Osteocyte (in vitro differentiated cells): ENCODE measurements at regions not wholly inside any gene's neighbourhood (a gene's known extent, or its start where the extent isn't known, plus 50 kb on each side); places are given as distances from the start of the nearest gene placed in this dataset.

Source experiments
- DNase-seq: peaks from one replicate; pipeline ENCODE4 v3.0.0; 2021; ENCODE audit warnings: mixed read lengths; ENCODE audit not compliant: unreplicated experiment; ENCODE audit errors: extremely low spot score
- H3K27ac Mint-ChIP-seq: one replicate; pipeline ENCODE4 v1.8.0; 2021; ENCODE audit warnings: mild to moderate bottlenecking, mixed read lengths; ENCODE audit not compliant: unreplicated experiment
- H3K27me3 Mint-ChIP-seq: one replicate; pipeline ENCODE4 v1.8.0; 2021; ENCODE audit warnings: mixed read lengths; ENCODE audit not compliant: unreplicated experiment
- H3K36me3 Mint-ChIP-seq: one replicate; pipeline ENCODE4 v1.8.0; 2021; ENCODE audit warnings: mixed read lengths; ENCODE audit not compliant: unreplicated experiment
- H3K4me1 Mint-ChIP-seq: one replicate; pipeline ENCODE4 v1.8.0; 2021; ENCODE audit warnings: mixed read lengths; ENCODE audit not compliant: unreplicated experiment
- H3K4me3 Mint-ChIP-seq: one replicate; pipeline ENCODE4 v1.8.0; 2021; ENCODE audit warnings: mild to moderate bottlenecking, moderate library complexity, mixed read lengths; ENCODE audit not compliant: unreplicated experiment
- H3K9me3 Mint-ChIP-seq: one replicate; pipeline ENCODE4 v1.8.0; 2021; ENCODE audit warnings: mixed read lengths; ENCODE audit not compliant: unreplicated experiment
- TF ChIP-seq, protein P1 (sequence below): fragments of 200-600 bp; sonication (generic); IDR thresholded peaks from 2 replicates; pipeline ENCODE4 v1.5.0; 2021; ENCODE audit warnings: antibody characterized with exemption, mild to moderate bottlenecking, moderate library complexity

DNA sequence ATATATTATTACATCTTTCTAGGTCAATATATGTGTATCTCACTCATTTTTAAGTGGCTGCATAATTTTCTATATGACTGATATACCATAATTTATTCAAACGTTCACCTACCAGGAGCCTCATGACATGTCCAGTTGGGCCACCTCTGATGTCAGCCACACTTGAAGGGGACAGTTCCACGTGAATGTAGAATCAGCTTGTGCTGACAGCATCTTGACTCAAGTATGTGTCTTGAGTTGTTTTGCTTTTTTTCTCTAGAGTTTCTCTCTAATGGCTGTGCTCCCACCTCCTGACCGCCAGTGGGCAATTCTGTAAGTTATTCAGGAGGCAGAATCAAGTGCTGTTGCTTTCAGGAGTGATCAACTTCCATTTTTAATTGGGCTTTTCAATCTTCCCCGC, 237.9 kb downstream of the NFKBIZ start:
- no peak overlapping the region for H3K27ac Mint-ChIP-seq
- TF ChIP-seq, protein P1, sequence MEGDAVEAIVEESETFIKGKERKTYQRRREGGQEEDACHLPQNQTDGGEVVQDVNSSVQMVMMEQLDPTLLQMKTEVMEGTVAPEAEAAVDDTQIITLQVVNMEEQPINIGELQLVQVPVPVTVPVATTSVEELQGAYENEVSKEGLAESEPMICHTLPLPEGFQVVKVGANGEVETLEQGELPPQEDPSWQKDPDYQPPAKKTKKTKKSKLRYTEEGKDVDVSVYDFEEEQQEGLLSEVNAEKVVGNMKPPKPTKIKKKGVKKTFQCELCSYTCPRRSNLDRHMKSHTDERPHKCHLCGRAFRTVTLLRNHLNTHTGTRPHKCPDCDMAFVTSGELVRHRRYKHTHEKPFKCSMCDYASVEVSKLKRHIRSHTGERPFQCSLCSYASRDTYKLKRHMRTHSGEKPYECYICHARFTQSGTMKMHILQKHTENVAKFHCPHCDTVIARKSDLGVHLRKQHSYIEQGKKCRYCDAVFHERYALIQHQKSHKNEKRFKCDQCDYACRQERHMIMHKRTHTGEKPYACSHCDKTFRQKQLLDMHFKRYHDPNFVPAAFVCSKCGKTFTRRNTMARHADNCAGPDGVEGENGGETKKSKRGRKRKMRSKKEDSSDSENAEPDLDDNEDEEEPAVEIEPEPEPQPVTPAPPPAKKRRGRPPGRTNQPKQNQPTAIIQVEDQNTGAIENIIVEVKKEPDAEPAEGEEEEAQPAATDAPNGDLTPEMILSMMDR = no peak
- no peaks in the 10 kb centered on the region for H3K9me3 Mint-ChIP-seq
- DNase-seq = no peak
- H3K36me3 Mint-ChIP-seq = no peaks in the 10 kb centered on the region
- no peak overlapping the region for H3K4me3 Mint-ChIP-seq
- H3K4me1 Mint-ChIP-seq = peaks cover 3% of the 10 kb centered on the region
- peaks cover 6% of the 10 kb centered on the region for H3K27me3 Mint-ChIP-seq

DNA sequence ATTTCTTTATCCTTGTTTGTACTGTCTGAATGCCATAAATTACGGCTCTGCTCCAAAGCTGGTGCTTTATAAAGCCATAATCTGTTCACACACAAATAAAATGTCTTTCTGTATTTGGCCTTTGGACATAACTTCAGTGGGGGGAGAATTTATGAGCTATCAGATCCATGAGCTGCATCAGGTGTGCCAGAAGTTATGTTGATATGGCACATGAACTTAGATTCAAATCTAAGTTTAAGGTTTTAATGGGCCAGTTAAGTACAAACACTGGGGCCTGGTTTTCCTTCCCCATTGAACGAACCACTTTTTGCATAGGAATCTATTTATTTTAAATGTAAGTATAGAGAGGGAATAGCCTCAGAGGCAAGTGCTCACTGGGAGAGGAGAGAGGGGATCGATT, 239.9 kb downstream of the NFKBIZ start:
- Mint-ChIP-seq H3K4me3 (no peak overlapping the region), H3K4me1 (peaks cover under 1% of the 10 kb centered on the region)

DNA sequence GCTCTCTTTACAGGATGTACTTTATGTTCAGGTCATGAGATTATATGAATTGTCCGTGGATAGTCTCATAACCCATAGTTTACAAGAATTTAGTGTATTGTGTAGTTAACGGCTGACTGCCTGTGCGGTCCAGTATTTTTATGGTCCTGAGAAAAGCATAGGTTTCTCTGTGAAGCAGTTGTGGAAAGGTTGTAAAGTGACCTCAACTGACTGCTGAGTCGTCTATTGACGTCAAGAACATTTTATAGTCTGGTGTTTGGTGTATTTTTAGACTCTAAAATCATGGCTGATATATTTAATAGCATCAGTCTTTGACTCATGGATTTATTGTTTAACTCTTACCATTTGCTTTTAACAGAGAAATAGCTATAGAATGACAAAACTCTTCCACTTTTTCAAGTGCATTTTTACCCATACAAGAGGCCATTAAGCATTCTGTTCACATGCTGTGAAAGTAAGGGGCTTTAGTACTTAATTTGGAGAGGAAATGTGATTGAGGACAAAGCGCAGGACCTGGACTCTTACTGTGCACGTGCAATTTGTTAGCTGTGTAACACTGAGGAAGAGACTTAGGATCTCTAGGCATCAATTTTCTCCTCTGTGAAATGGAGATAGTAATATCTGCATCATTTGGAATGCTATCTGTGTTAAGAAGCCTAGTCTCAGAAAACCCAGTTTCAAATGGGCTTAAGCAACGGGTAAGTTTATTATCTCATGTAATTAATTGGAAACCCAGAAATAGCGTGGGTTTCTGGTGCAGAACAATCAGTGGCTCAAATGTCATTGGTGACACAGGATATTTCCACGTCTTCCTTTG, 240.8 kb downstream of the NFKBIZ start:
- Mint-ChIP-seq H3K9me3 (no peaks in the 10 kb centered on the region), H3K36me3 (no peaks in the 10 kb centered on the region), H3K27ac (no peak overlapping the region), H3K4me1 (no peaks in the 10 kb centered on the region), H3K4me3 (no peak overlapping the region), H3K27me3 (peaks cover 2% of the 10 kb centered on the region)
- TF ChIP-seq, protein P1 = no peak
- DNase-seq = no peak

More for the DNA sequence above, 239.9 kb downstream of the NFKBIZ start:
- Mint-ChIP-seq H3K36me3 (no peaks in the 10 kb centered on the region), H3K27ac (no peak overlapping the region), H3K27me3 (peaks cover 2% of the 10 kb centered on the region), H3K9me3 (no peaks in the 10 kb centered on the region)
- no peak for DNase-seq
- TF ChIP-seq, protein P1 = no peak

DNA sequence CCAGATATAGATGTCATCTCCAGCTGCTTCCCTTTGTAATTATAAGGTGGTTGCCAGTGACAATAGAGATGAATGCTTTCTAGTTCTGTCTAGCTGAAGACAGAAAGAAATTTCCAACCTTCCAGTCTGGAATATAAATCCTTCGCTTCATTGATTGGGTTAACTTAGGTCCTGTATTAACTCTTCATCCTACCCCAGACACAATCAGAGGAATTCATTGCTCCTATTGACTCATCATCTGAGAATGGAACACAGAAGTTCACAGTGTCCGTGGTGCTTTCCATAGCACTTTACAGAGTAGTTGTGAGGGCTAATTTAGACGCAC, 241.4 kb downstream of the NFKBIZ start:
- Mint-ChIP-seq H3K4me3 (no peak overlapping the region), H3K4me1 (no peaks in the 10 kb centered on the region), H3K27me3 (peaks cover 2% of the 10 kb centered on the region), H3K27ac (no peak overlapping the region), H3K9me3 (no peaks in the 10 kb centered on the region), H3K36me3 (no peaks in the 10 kb centered on the region)
- TF ChIP-seq, protein P1 = no peak
- DNase-seq = no peak

DNA sequence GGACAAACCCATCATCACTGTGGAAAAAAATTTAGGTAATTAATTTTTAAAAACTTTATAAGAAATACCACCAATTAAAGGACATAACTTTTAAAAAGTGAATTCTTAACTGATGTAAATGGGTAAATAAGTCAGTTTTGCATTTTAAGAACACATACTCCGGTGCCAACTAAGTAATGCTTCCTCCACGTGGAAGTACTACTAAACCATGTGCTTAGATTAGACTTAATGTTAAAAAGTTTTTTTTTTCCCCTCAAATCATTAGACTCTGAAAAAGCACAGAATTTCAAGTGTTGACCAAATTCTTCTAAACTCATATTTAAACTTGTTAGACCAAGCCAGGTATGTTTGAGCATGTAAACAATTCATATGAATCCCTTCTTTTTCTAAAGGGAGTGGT, 242.0 kb downstream of the NFKBIZ start:
- Mint-ChIP-seq H3K4me1 (no peaks in the 10 kb centered on the region), H3K27ac (no peak overlapping the region), H3K9me3 (no peaks in the 10 kb centered on the region), H3K36me3 (no peaks in the 10 kb centered on the region), H3K27me3 (peaks cover 2% of the 10 kb centered on the region), H3K4me3 (no peak overlapping the region)
- TF ChIP-seq, protein P1 = no peak
- no peak for DNase-seq
